Loucy (cell line): ENCODE measurements at regions not wholly inside any gene's neighbourhood (a gene's known extent, or its start where the extent isn't known, plus 50 kb on each side); places are given as distances from the start of the nearest gene placed in this dataset.

Source experiments
- H2AFZ ChIP-seq: fragments of 200-600 bp; sonication (generic); 2 replicates; pipeline ENCODE4 v1.6.0; 2016; ENCODE audit warnings: antibody characterized with exemption, mild to moderate bottlenecking, low read length, moderate library complexity
- H3F3A ChIP-seq: fragments of 200-600 bp; 2 replicates; pipeline ENCODE4 v1.6.0; 2016; ENCODE audit warnings: antibody characterized with exemption, low read depth, mild to moderate bottlenecking
- H3K27me3 ChIP-seq: fragments of 200-600 bp; sonication (generic); 2 replicates; pipeline ENCODE4 v1.6.1; 2014; ENCODE audit warnings: low read length, mild to moderate bottlenecking; ENCODE audit not compliant: insufficient read depth, poor library complexity, severe bottlenecking
- H3K36me3 ChIP-seq: fragments of 200-600 bp; sonication (generic); 2 replicates; pipeline ENCODE4 v1.6.1; 2016; ENCODE audit warnings: low read length; ENCODE audit not compliant: insufficient read depth
- H3K4me1 ChIP-seq: fragments of 200-600 bp; sonication (generic); 2 replicates; pipeline ENCODE4 v1.5.1; 2014; ENCODE audit warnings: low read length, mild to moderate bottlenecking; ENCODE audit not compliant: insufficient read depth, poor library complexity, severe bottlenecking
- H3K4me2 ChIP-seq: fragments of 200-600 bp; sonication (generic); 2 replicates; pipeline ENCODE4 v1.6.0; 2014; ENCODE audit warnings: antibody characterized with exemption, low read length, low read depth, mild to moderate bottlenecking; ENCODE audit not compliant: poor library complexity, severe bottlenecking
- H3K4me3 ChIP-seq: fragments of 200-600 bp; sonication (generic); 2 replicates; pipeline ENCODE4 v1.5.1; 2014; ENCODE audit warnings: low read length, mild to moderate bottlenecking, mixed read lengths; ENCODE audit not compliant: poor library complexity, severe bottlenecking
- H3K79me2 ChIP-seq: fragments of 200-600 bp; sonication (generic); 2 replicates; pipeline ENCODE4 v1.6.1; 2014; ENCODE audit warnings: low read length; ENCODE audit not compliant: insufficient read depth
- H3K9ac ChIP-seq: fragments of 200-600 bp; sonication (generic); 2 replicates; pipeline ENCODE4 v1.6.0; 2014; ENCODE audit warnings: mild to moderate bottlenecking, low read depth, low read length, moderate library complexity; ENCODE audit not compliant: poor library complexity, severe bottlenecking
- H3K9me2 ChIP-seq: fragments of 200-600 bp; sonication (generic); replicated peaks from 2 replicates; pipeline ENCODE4 v1.6.1; 2016; ENCODE audit warnings: low read depth, low read length, mixed read lengths
- H3K9me3 ChIP-seq: fragments of 200-600 bp; sonication (generic); 2 replicates; pipeline ENCODE4 v1.6.1; 2014; ENCODE audit warnings: mild to moderate bottlenecking, antibody characterized with exemption, low read length, low read depth; ENCODE audit not compliant: insufficient read depth
- H4K20me1 ChIP-seq: fragments of 200-600 bp; sonication (generic); 2 replicates; pipeline ENCODE4 v1.6.0; 2014; ENCODE audit warnings: antibody characterized with exemption, low read length, mild to moderate bottlenecking; ENCODE audit not compliant: insufficient read depth, poor library complexity, severe bottlenecking
- EZH2phosphoT487 ChIP-seq: fragments of 200-600 bp; IDR thresholded peaks from 2 replicates; pipeline ENCODE4 v1.6.1; 2018; ENCODE audit warnings: antibody characterized with exemption, mild to moderate bottlenecking, moderate library complexity, borderline replicate concordance
- TF ChIP-seq, protein P1 (sequence below): fragments of 200-600 bp; sonication (generic); conservative IDR thresholded peaks from 2 replicates; pipeline ENCODE4 v1.5.1; 2014; ENCODE audit warnings: mild to moderate bottlenecking, antibody characterized with exemption, low read length

- H3K4me3 ChIP-seq: no peak overlapping the region
- TF ChIP-seq, protein P1, sequence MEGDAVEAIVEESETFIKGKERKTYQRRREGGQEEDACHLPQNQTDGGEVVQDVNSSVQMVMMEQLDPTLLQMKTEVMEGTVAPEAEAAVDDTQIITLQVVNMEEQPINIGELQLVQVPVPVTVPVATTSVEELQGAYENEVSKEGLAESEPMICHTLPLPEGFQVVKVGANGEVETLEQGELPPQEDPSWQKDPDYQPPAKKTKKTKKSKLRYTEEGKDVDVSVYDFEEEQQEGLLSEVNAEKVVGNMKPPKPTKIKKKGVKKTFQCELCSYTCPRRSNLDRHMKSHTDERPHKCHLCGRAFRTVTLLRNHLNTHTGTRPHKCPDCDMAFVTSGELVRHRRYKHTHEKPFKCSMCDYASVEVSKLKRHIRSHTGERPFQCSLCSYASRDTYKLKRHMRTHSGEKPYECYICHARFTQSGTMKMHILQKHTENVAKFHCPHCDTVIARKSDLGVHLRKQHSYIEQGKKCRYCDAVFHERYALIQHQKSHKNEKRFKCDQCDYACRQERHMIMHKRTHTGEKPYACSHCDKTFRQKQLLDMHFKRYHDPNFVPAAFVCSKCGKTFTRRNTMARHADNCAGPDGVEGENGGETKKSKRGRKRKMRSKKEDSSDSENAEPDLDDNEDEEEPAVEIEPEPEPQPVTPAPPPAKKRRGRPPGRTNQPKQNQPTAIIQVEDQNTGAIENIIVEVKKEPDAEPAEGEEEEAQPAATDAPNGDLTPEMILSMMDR: no peak
- no peak for TF ChIP-seq EZH2phosphoT487
- no peaks in the 10 kb centered on the region for H3K9me2 ChIP-seq
- no peaks in the 10 kb centered on the region for H4K20me1 ChIP-seq
- H3K4me1 ChIP-seq: peaks cover 3% of the 10 kb centered on the region
- no peak overlapping the region for H3K9ac ChIP-seq
- H3K4me2 ChIP-seq: no peak overlapping the region
- H3K79me2 ChIP-seq: no peaks in the 10 kb centered on the region
- no peaks in the 10 kb centered on the region for H3K36me3 ChIP-seq
- no peaks in the 10 kb centered on the region for H3F3A ChIP-seq
- no peak overlapping the region for H2AFZ ChIP-seq
- no peaks in the 10 kb centered on the region for H3K9me3 ChIP-seq
- H3K27me3 ChIP-seq: no peaks in the 10 kb centered on the region
Measured at GRCh38 chr2:144659731-144660275, 139.9 kb upstream of the ZEB2 start.

DNA sequence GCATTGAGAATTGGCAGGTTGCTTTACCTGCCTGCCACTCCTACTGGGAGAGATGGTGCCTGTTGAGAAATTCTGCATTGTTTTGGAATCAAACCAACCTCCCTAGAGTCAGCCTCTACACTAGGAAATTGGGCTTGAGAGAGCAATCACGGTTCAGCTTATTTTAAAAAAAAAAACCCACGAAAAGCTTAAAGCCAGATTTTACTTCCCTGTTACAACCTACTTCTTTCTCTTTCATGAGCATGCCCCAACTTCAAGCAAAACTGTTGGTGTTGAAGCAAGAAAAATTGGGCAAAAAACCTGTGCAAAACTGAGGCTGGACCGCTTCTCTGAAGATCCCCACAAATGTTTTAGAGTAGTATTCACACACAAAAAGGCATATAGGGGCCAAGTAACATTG lies 134.6 kb upstream of the ZEB2 start:
- H3K79me2 ChIP-seq: no peaks in the 10 kb centered on the region
- H3F3A ChIP-seq: no peaks in the 10 kb centered on the region
- H3K4me3 ChIP-seq: no peak overlapping the region
- H3K9ac ChIP-seq: no peak overlapping the region
- H3K4me2 ChIP-seq: no peak overlapping the region
- no peaks in the 10 kb centered on the region for H3K27me3 ChIP-seq
- no peaks in the 10 kb centered on the region for H3K4me1 ChIP-seq
- TF ChIP-seq, protein P1: no peak
- no peaks in the 10 kb centered on the region for H3K36me3 ChIP-seq
- H4K20me1 ChIP-seq: no peaks in the 10 kb centered on the region
- no peaks in the 10 kb centered on the region for H3K9me2 ChIP-seq
- H2AFZ ChIP-seq: peak overlapping the region; percentile 26; the same call in 1 of the 2 replicates
- no peaks in the 10 kb centered on the region for H3K9me3 ChIP-seq

- Histone ChIP-seq H3K27me3 (no peaks in the 10 kb centered on the region), H3K9me2 (no peaks in the 10 kb centered on the region), H3K36me3 (no peaks in the 10 kb centered on the region), H2AFZ (no peak overlapping the region), H3K4me2 (no peak overlapping the region), H3K4me3 (no peak overlapping the region), H3K9ac (no peak overlapping the region), H3K4me1 (no peaks in the 10 kb centered on the region), H3F3A (no peaks in the 10 kb centered on the region), H3K9me3 (no peaks in the 10 kb centered on the region), H4K20me1 (no peaks in the 10 kb centered on the region), H3K79me2 (no peaks in the 10 kb centered on the region)
- TF ChIP-seq, protein P1: no peak
- TF ChIP-seq EZH2phosphoT487: no peak
Measured at GRCh38 chr2:144650907-144651306, 131.0 kb upstream of the ZEB2 start.
